H9 (cell line): ENCODE measurements at regions not wholly inside any gene's neighbourhood (a gene's known extent, or its start where the extent isn't known, plus 50 kb on each side); places are given as distances from the start of the nearest gene placed in this dataset.

Experiments used
- DNase-seq: peaks from one replicate; pipeline ENCODE4 v3.0.0-alpha.2; 2017
- H2AFZ ChIP-seq: one replicate; pipeline ENCODE4 v1.6.1; 2013; ENCODE audit warnings: mild to moderate bottlenecking, low read length, control low read depth, moderate library complexity
- H2AK5ac ChIP-seq: 2 replicates; pipeline ENCODE4 v1.6.1; 2013; ENCODE audit warnings: low read length, control low read depth, mixed read lengths; ENCODE audit not compliant: insufficient read length
- H2BK120ac ChIP-seq: one replicate; pipeline ENCODE4 v1.6.1; 2013; ENCODE audit warnings: low read depth, mild to moderate bottlenecking, low read length, control low read depth, inconsistent platforms; ENCODE audit not compliant: poor library complexity, severe bottlenecking
- H2BK12ac ChIP-seq: 2 replicates; pipeline ENCODE4 v1.6.1; 2013; ENCODE audit warnings: low read length, control low read depth, mixed read lengths, low read depth; ENCODE audit not compliant: insufficient read length
- H2BK15ac ChIP-seq: 2 replicates; pipeline ENCODE4 v1.6.1; 2013; ENCODE audit warnings: low read depth, low read length, control low read depth
- H2BK20ac ChIP-seq: one replicate; pipeline ENCODE4 v1.6.1; 2013; ENCODE audit warnings: low read depth, mild to moderate bottlenecking, low read length, control low read depth, inconsistent platforms; ENCODE audit not compliant: poor library complexity, severe bottlenecking
- H2BK5ac ChIP-seq: 2 replicates; pipeline ENCODE4 v1.6.1; 2013; ENCODE audit warnings: low read length, control low read depth, mixed read lengths; ENCODE audit not compliant: insufficient read length
- H3K14ac ChIP-seq: 2 replicates; pipeline ENCODE4 v1.6.1; 2013; ENCODE audit warnings: low read length, control low read depth; ENCODE audit not compliant: insufficient read depth
- H3K18ac ChIP-seq: 2 replicates; pipeline ENCODE4 v1.6.1; 2013; ENCODE audit warnings: low read depth, mild to moderate bottlenecking, mixed read lengths, low read length, control low read depth; ENCODE audit not compliant: insufficient read length
- H3K23ac ChIP-seq: 2 replicates; pipeline ENCODE4 v1.6.1; 2013; ENCODE audit warnings: low read length, control low read depth, mixed read lengths, low read depth; ENCODE audit not compliant: insufficient read length
- H3K23me2 ChIP-seq: 2 replicates; pipeline ENCODE4 v1.6.1; 2013; ENCODE audit warnings: low read depth, mild to moderate bottlenecking, mixed read lengths, low read length, control low read depth; ENCODE audit not compliant: insufficient read length, poor library complexity, severe bottlenecking
- H3K27ac ChIP-seq: 2 replicates; pipeline ENCODE4 v1.5.1; 2013; ENCODE audit warnings: low read length, control low read depth, mixed read lengths, low read depth; ENCODE audit not compliant: insufficient read length
- H3K27me3 ChIP-seq: 2 replicates; pipeline ENCODE4 v1.6.1; 2013; ENCODE audit warnings: low read length, control low read depth, inconsistent platforms; ENCODE audit not compliant: insufficient read depth
- H3K4ac ChIP-seq: 2 replicates; pipeline ENCODE4 v1.6.1; 2013; ENCODE audit warnings: low read depth, mild to moderate bottlenecking, control low read depth, inconsistent platforms, low read length, moderate library complexity
- H3K4me1 ChIP-seq: 2 replicates; pipeline ENCODE4 v1.6.1; 2013; ENCODE audit warnings: low read length, control low read depth, inconsistent platforms; ENCODE audit not compliant: insufficient read depth
- H3K4me2 ChIP-seq: 2 replicates; pipeline ENCODE4 v1.6.1; 2013; ENCODE audit warnings: low read length, control low read depth, mixed read lengths; ENCODE audit not compliant: insufficient read length, insufficient read depth
- H3K56ac ChIP-seq: 2 replicates; pipeline ENCODE4 v1.6.1; 2013; ENCODE audit warnings: low read depth, mild to moderate bottlenecking, mixed read lengths, low read length, control low read depth; ENCODE audit not compliant: insufficient read length
- H3K79me1 ChIP-seq: 2 replicates; pipeline ENCODE4 v1.6.1; 2013; ENCODE audit warnings: low read depth, mild to moderate bottlenecking, moderate library complexity, low read length, control low read depth, inconsistent platforms; ENCODE audit not compliant: insufficient read depth, poor library complexity, severe bottlenecking
- H3K79me2 ChIP-seq: 2 replicates; pipeline ENCODE4 v1.6.1; 2013; ENCODE audit warnings: low read length, control low read depth, inconsistent platforms; ENCODE audit not compliant: insufficient read depth
- H3K9ac ChIP-seq: 2 replicates; pipeline ENCODE4 v1.6.1; 2013; ENCODE audit warnings: low read length, control low read depth, mixed read lengths; ENCODE audit not compliant: insufficient read length; ENCODE audit errors: extremely low read depth
- H3K9me3 ChIP-seq: one replicate; pipeline ENCODE4 v1.6.1; 2013; ENCODE audit warnings: low read depth, low read length, inconsistent platforms; ENCODE audit not compliant: control insufficient read depth
- H3T11ph ChIP-seq: one replicate; pipeline ENCODE4 v1.6.1; 2013; ENCODE audit warnings: mild to moderate bottlenecking, low read length, control low read depth, inconsistent platforms
- H4K20me1 ChIP-seq: one replicate; pipeline ENCODE4 v1.6.1; 2013; ENCODE audit not compliant: control insufficient read depth, insufficient read length, insufficient read depth
- H4K5ac ChIP-seq: 2 replicates; pipeline ENCODE4 v1.6.1; 2013; ENCODE audit warnings: low read depth, mild to moderate bottlenecking, mixed read lengths, low read length, control low read depth; ENCODE audit not compliant: insufficient read length
- H4K8ac ChIP-seq: replicated peaks from 2 replicates; pipeline ENCODE4 v1.6.1; 2013; ENCODE audit warnings: low read length, control low read depth, mixed read lengths, low read depth; ENCODE audit not compliant: insufficient read length
- H4K91ac ChIP-seq: 2 replicates; pipeline ENCODE4 v1.6.1; 2013; ENCODE audit warnings: low read depth, mild to moderate bottlenecking, moderate library complexity, mixed read lengths, low read length, control low read depth; ENCODE audit not compliant: insufficient read length
- H3K27ac Mint-ChIP-seq, 3 experiments: 2 replicates in 2 of 3; 3 replicates in 1 of 3; pipeline ENCODE4 v1.8.0; 2020 to 2021; ENCODE audit warnings: mixed read lengths in 3 of 3, mild to moderate bottlenecking in 1 of 3, moderate library complexity in 1 of 3
- H3K27me3 Mint-ChIP-seq: 2 replicates; pipeline ENCODE4 v1.8.0; 2021; ENCODE audit warnings: low read depth, mild to moderate bottlenecking, moderate library complexity, mixed read lengths
- H3K36me3 Mint-ChIP-seq, 3 experiments: 2 replicates in 2 of 3; 3 replicates in 1 of 3; pipeline ENCODE4 v1.8.0; 2020 to 2021; ENCODE audit warnings: low read depth in 3 of 3, mixed read lengths in 3 of 3; ENCODE audit not compliant: insufficient read depth in 1 of 3
- H3K4me1 Mint-ChIP-seq, 2 experiments: 2 replicates each; pipeline ENCODE4 v1.8.0; 2020; ENCODE audit warnings: mixed read lengths in 2 of 2
- H3K4me3 Mint-ChIP-seq, 2 experiments: 2 replicates in 1 of 2; 3 replicates in 1 of 2; pipeline ENCODE4 v1.8.0; 2020 to 2021; ENCODE audit warnings: mild to moderate bottlenecking in 2 of 2, mixed read lengths in 2 of 2, moderate library complexity in 1 of 2
- H3K9me3 Mint-ChIP-seq, 2 experiments: 2 replicates in 1 of 2; 3 replicates in 1 of 2; pipeline ENCODE4 v1.8.0; 2020; ENCODE audit warnings: mild to moderate bottlenecking in 2 of 2, mixed read lengths in 2 of 2, moderate library complexity in 1 of 2
- CTCF ChIP-seq: fragments of 200-600 bp; sonication (generic); conservative IDR thresholded peaks from 3 replicates; pipeline ENCODE4 v1.8.0; 2021; ENCODE audit warnings: antibody characterized with exemption, mild to moderate bottlenecking
- WGBS: extraction: QIAGEN DNeasy Blood & Tissue Kit; methylation state at CpG from one replicate; pipeline ENCODE4 v1.1.7; 2013; ENCODE audit warnings: missing lambda C conversion rate, low lambda C conversion rate, mixed read lengths; ENCODE audit not compliant: insufficient read length; ENCODE audit errors: extremely low coverage; 5-methylcytosine and 5-hydroxymethylcytosine counted together

GRCh38 chr4:161203865-161204264 lies 959.9 kb downstream of the FSTL5 start:
- no peaks in the 10 kb centered on the region for H3K4me1 ChIP-seq
- no peaks in the 10 kb centered on the region for H3K23me2 ChIP-seq
- no peak overlapping the region for H3K14ac ChIP-seq
- no peaks in the 10 kb centered on the region for H3K9me3 ChIP-seq
- no peak overlapping the region for H2AK5ac ChIP-seq
- no peaks in the 10 kb centered on the region for H3K27me3 ChIP-seq
- H3K9ac ChIP-seq = no peak overlapping the region
- no peaks in the 10 kb centered on the region for H3K79me1 ChIP-seq
- no peak overlapping the region for H3K18ac ChIP-seq
- H3K4me3 Mint-ChIP-seq = no peak overlapping the region
- H3K27ac Mint-ChIP-seq = no peak overlapping the region
- H3K27ac ChIP-seq = no peak overlapping the region
- H3K27me3 Mint-ChIP-seq = no peaks in the 10 kb centered on the region
- peaks cover 3% of the 10 kb centered on the region in 2 experiments; a peak in 2 of 5 replicates for H3K9me3 Mint-ChIP-seq
- H4K91ac ChIP-seq = no peak overlapping the region
- H2BK5ac ChIP-seq = no peak overlapping the region
- peaks cover 6 to 10% (median 10%) of the 10 kb centered on the region in 3 experiments; a peak in 4 of 7 replicates for H3K36me3 Mint-ChIP-seq
- H3K4ac ChIP-seq = no peak overlapping the region
- H2BK20ac ChIP-seq = no peak overlapping the region
- H3K4me1 Mint-ChIP-seq = peaks cover 8 to 17% of the 10 kb centered on the region in 2 experiments
- H2BK15ac ChIP-seq = no peak overlapping the region
- no peaks in the 10 kb centered on the region for H4K20me1 ChIP-seq
- no peak overlapping the region for H2BK12ac ChIP-seq
- H3T11ph ChIP-seq = no peak overlapping the region
- no peak overlapping the region for H2AFZ ChIP-seq
- no peak overlapping the region for H3K4me2 ChIP-seq
- no peak overlapping the region for H4K8ac ChIP-seq
- WGBS = no CpG with 5 or more reads among the region's 3 CpGs
- H4K5ac ChIP-seq = no peak overlapping the region
- H3K56ac ChIP-seq = no peak overlapping the region
- H3K79me2 ChIP-seq = no peaks in the 10 kb centered on the region
- H3K23ac ChIP-seq = no peak overlapping the region
- no peak for TF ChIP-seq CTCF
- no peak for DNase-seq
- no peak overlapping the region for H2BK120ac ChIP-seq
